ENCODE measurements at regions not wholly inside any gene's neighbourhood (a gene's known extent, or its start where the extent isn't known, plus 50 kb on each side); places are given as distances from the start of the nearest gene placed in this dataset.

GRCh38 chr5:72009280-72009679 is 98.0 kb upstream of the MAP1B start:
- DNase-seq: no peak

- no peak for DNase-seq
Measured at GRCh38 chr5:72010430-72010829, 96.8 kb upstream of the MAP1B start.

- DNase-seq: no peak
Measured at GRCh38 chr5:72012906-72013305, 94.4 kb upstream of the MAP1B start.

GRCh38 chr5:72013766-72014624 is 93.3 kb upstream of the MAP1B start:
- no peak for DNase-seq

GRCh38 chr5:72015103-72015548 is 92.1 kb upstream of the MAP1B start:
- DNase-seq: no peak

DNA sequence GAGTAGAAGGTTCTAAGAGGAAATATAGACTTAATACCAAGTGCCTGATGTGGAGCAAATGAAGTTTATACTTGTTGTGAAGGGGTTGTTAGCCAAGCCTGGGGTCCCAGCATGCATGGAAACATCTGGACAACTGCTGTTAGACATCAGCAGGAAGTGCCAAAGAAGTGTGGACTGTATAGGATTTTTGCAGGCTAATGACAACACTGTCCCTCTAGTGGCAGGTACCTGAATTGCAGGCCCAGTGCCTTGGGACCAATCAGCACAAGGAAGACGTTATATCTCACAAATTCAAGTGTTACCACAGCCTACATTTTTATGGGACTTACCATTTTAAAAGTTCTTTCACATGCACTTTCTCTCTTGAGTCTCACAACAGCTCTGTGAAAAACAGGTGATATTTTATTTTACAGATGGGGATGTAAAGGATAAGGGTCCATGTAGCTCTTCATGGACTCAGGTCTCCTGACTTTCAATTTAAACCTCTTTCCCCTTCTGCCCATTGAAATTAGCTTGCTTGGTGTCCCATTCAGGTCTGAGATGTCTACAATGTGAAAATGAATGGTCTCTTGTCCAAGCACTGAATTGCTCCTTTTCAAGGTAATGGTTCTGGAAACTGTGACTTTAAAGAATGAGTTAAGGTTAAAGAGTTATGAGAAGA is 89.0 kb upstream of the MAP1B start:
- peak; percentile 23 for DNase-seq

DNA sequence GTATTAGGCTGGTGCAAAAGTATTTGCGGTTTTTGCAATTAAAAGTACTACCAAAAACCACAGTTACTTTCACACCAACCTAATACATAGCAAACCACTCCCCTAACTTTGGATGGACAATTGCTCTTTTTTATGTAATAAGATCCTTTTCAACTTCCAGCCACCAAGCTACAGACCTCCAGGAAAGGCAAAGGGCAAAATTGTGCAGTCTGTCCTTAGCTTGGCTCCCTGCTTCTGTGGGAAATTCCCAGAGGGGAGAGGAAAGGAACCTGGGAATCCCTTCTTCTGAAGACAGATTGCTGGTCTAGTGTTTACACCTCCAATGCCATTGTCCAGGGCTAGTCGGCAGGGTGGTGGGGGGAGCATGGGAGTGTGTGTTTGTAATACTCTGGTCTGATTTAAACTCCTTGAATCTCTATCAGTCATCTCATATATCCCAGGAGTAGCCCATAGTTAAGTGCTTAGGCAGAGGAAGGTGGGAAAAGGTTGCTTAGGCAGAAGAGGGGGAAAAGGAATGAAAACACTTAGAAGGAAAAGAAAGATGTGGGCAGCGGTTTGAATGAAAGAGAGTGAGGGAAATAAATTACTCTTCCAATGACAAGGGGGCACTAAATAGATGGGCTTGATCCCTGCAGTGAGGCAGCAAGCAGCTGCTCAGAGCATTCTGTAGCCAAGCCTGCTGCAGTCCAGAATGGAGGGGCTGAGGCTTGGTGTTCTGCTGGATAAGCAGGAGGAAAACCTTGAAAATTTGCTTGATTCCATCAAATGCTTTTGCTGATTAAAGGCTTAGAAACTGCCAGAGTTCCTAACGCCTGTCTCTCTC is 86.9 kb upstream of the MAP1B start:
- no peak for DNase-seq

DNA sequence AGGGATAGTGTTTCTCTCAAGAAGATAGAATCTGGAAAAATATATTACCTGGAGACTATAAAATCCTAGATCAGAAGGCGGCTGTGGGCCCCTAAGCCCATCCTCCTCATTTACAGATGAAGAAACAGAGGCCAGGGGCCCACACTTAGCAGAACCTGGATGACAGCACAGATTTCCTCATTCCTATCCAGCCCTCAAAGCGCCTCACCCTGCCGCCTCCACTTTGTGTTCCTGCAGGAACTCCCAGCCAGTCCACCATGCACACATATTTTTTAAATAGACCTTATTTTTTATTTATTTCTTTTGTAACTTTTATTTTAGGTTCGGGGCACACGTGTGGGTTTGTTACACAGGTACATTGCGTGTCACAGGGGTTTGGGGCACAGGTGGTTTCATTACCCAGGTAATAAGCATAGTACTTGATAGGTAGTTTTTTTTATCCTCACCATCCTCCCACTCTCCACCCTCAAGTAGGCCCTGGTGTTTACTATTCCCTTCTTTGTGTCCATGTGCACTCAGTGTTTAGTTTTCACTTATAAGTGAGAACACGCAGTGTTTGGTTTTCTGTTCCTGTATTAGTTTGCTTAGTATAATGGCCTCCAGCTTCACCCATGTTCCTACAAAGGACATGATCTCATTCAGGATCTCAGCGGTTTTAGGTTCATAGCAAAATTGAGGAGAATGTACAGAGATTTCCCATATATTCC is 85.5 kb upstream of the MAP1B start:
- DNase-seq: no peak

- DNase-seq: no peak
Measured at GRCh38 chr5:72028382-72028781, 78.9 kb upstream of the MAP1B start.

GRCh38 chr5:72030237-72030636 is 77.0 kb upstream of the MAP1B start:
- DNase-seq: no peak

DNA sequence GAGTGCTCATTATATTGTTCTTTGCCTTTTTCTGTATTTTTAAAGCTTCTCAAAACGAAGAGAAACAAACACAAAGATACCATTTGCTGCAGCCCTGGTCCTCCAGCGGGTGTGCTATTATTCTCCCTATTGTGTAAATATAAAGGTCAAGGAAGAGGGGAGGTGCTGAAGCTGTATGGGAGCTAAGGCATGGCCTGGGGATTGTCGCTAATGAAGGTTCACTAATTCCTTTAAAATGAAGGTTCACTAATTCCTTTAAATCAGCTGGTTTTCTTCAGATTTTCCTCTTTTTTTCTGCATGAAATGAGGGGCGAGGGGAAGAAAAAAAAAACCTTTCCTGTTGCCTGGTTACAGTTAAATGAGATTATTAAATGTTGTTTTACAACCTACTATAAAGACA is 74.5 kb upstream of the MAP1B start:
- no peak for DNase-seq

DNA sequence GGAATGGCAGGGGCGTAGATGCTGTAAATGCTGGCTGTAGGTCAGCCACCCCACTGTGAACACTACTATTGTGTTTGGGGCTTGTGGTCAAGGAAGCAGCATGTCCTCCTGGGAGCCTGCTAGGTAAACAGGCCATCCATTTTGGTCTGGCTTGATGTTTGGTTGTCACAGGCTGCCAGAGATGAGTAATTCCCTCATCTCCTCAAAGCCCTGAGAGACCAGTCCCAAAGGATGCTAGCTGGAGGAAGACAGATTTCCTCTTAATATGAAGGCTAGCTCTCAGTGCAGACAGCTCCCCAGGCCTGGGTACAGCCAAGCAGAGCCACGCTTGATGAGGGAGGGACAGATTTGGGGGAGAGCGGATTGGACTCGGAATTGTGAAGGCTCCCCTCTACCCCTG is 72.5 kb upstream of the MAP1B start:
- DNase-seq: no peak

DNA sequence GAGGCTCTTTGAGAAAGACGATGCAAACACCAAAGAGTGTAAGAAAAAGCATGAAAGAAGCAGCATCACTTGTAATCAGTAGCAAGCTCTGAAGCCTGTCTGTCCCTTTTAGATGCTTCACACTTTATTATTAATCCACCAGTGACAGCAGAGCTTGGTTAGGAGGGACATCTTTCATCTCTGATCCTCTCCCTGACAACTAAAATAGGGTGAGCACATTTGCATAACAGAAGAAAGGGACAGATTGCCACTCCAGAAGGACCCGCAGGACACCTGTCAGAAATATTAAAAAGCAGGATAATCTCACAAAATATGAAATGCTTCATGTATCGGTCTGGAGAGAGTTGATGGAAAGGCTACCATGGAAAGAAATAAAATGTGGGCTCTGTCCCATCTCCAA is 71.4 kb upstream of the MAP1B start:
- DNase-seq: no peak

DNA sequence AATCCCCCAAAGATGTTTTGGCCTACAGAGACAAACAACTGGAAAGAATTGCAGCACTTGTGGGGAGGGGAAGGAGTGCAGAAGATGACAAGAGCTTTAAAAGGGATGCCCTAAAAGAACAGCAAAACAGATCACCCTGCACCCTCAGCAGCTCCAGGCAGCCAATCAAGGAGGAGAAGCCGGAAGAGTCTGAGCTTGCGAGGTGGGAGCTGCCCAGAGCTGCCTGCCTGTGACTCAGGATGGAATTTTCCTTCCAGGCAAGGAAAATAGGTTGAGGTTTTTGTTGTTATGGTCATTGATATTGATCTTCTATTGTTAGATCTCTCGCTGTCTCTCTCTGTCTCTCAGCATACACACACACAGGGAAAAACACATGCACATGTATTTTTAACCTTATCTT is 70.3 kb upstream of the MAP1B start:
- DNase-seq: no peak

- no peak for DNase-seq
Measured at GRCh38 chr5:72040513-72040912, 66.8 kb upstream of the MAP1B start.

DNA sequence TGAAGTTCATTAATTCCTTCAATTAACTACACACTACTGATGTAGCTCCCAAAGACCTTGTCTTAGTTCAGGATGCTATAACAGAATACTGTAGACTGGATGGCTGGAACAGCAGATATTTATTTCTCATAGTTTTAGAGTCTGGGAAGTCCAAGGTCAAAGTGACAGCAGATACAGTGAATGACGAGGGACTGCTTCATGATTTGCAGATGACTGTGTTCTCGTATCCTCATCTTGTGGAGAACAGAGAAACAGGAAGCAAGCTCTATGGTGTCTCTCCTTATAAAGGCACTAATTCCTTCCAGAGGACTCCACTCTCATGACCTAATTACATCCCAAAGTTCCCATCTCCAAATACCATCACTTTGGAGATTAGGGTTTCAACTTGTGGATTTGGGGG is 65.6 kb upstream of the MAP1B start:
- DNase-seq: no peak

GRCh38 chr5:72042097-72042496 is 65.2 kb upstream of the MAP1B start:
- no peak for DNase-seq

DNA sequence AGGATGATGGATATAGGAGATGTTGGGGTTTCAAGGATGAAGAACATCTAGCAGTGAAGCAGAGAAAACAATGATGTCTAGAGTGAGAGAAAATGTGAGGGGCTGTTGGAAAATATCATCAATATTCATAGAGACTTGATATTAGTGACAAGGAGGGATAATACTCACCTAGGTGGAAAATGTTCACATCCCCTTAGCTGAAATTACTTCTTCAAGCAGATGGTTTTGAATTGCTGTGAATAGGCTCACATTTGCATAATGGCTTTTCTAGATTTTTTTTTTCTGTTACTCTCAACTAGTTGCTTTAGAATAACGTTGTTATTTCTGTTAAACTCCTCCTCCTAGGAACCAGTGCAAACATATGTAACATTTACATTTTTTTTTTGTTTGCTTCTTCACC is 61.6 kb upstream of the MAP1B start:
- no peak for DNase-seq

DNA sequence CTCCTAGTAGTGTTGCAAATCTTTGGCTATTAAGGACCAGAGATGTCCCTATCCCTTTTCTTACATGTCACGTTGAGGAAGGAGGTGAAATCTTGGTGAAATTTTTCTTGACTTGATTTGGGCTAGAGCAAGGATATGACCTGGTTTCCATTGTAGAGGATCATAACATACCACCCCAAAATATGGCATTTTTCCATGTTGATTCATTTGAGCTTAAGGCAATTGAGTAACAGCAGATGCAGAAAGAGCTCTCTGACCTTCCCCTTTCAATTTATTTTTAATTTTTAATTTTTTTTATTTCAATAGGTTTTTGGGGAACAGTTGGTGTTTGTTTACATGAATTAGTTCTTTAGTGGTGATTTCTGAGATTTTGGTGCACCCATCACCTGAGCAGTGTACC is 61.2 kb upstream of the MAP1B start:
- DNase-seq: no peak

DNA sequence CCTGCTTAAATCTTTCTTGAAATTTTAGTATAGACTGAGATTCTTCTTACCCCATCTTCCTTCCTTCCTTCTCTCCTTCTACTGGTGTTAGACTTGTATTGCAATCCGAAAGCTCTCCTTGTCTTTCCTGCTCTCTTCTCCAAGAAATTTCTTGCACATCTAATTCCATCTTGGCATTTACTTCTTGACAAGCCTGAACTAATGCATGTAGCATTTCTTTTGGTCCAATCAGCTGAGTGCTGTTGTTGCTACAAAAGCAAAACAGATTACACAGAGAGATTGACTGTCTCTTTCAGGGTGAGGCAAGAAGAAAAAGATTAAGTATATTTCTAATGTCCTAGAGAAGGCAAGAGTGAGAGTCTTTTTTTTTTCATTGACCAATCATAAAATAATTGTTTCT is 51.6 kb upstream of the MAP1B start:
- DNase-seq: no peak

All from CD4-positive, alpha-beta T cell treated with Interferon gamma for 1 hour (primary cell).